ENCODE measurements at regions not wholly inside any gene's neighbourhood (a gene's known extent, or its start where the extent isn't known, plus 50 kb on each side); places are given as distances from the start of the nearest gene placed in this dataset.

- Histone ChIP-seq H3K27ac (no peak overlapping the region), H4K20me1 (ENCODE audit: insufficient read depth) (no peaks in the 10 kb centered on the region), H3K4me2 (no peak overlapping the region), H3K4me1 (ENCODE audit: low read depth, poor library complexity, severe bottlenecking) (no peaks in the 10 kb centered on the region), H3K36me3 (ENCODE audit: insufficient read depth) (no peaks in the 10 kb centered on the region), H3K9ac (no peak overlapping the region), H3K79me2 (ENCODE audit: insufficient read depth, low read depth) (no peaks in the 10 kb centered on the region), H3K27me3 (ENCODE audit: insufficient read depth, low read depth) (no peaks in the 10 kb centered on the region), H3K4me3 (IDR thresholded peaks at IDR 0.05; ENCODE audit: insufficient read depth, low read depth, low read length) (no peak overlapping the region), H2AFZ (ENCODE audit: low read depth) (no peak overlapping the region)
- no peak for TF ChIP-seq CTCF (conservative IDR thresholded peaks at IDR 0.05; ENCODE audit: low read depth, low read length)
Observed at GRCh38 chr5:73253047-73253660, 80.2 kb downstream of the TMEM174 start.

- no peak overlapping the region for H3K9ac ChIP-seq
- no peaks in the 10 kb centered on the region for H3K79me2 ChIP-seq (ENCODE audit: insufficient read depth, low read depth)
- H3K27ac ChIP-seq = no peak overlapping the region
- no peaks in the 10 kb centered on the region for H3K4me1 ChIP-seq (ENCODE audit: low read depth, poor library complexity, severe bottlenecking)
- no peak overlapping the region for H2AFZ ChIP-seq (ENCODE audit: low read depth)
- no peak for TF ChIP-seq CTCF (conservative IDR thresholded peaks at IDR 0.05; ENCODE audit: low read depth, low read length)
- no peaks in the 10 kb centered on the region for H4K20me1 ChIP-seq (ENCODE audit: insufficient read depth)
- H3K4me2 ChIP-seq = no peak overlapping the region
- no peaks in the 10 kb centered on the region for H3K36me3 ChIP-seq (ENCODE audit: insufficient read depth)
- H3K4me3 ChIP-seq (IDR thresholded peaks at IDR 0.05; ENCODE audit: insufficient read depth, low read depth, low read length) = no peak overlapping the region
- no peaks in the 10 kb centered on the region for H3K27me3 ChIP-seq (ENCODE audit: insufficient read depth, low read depth)
Observed at GRCh38 chr5:73250645-73251044, 77.7 kb downstream of the TMEM174 start.

GRCh38 chr5:73242735-73243134, 69.7 kb downstream of the TMEM174 start:
- H2AFZ ChIP-seq (ENCODE audit: low read depth) = no peak overlapping the region
- no peaks in the 10 kb centered on the region for H3K79me2 ChIP-seq (ENCODE audit: insufficient read depth, low read depth)
- no peak overlapping the region for H3K4me3 ChIP-seq (IDR thresholded peaks at IDR 0.05; ENCODE audit: insufficient read depth, low read depth, low read length)
- no peak overlapping the region for H3K27ac ChIP-seq
- no peaks in the 10 kb centered on the region for H3K27me3 ChIP-seq (ENCODE audit: insufficient read depth, low read depth)
- H3K9ac ChIP-seq = no peak overlapping the region
- TF ChIP-seq CTCF (conservative IDR thresholded peaks at IDR 0.05; ENCODE audit: low read depth, low read length) = no peak
- no peaks in the 10 kb centered on the region for H3K36me3 ChIP-seq (ENCODE audit: insufficient read depth)
- H3K4me2 ChIP-seq = no peak overlapping the region
- no peaks in the 10 kb centered on the region for H3K4me1 ChIP-seq (ENCODE audit: low read depth, poor library complexity, severe bottlenecking)
- H4K20me1 ChIP-seq (ENCODE audit: insufficient read depth) = no peaks in the 10 kb centered on the region

GRCh38 chr5:73238873-73239272, 65.9 kb downstream of the TMEM174 start:
- Histone ChIP-seq H3K4me3 (IDR thresholded peaks at IDR 0.05; ENCODE audit: insufficient read depth, low read depth, low read length) (no peak overlapping the region), H3K36me3 (ENCODE audit: insufficient read depth) (no peaks in the 10 kb centered on the region), H3K27me3 (ENCODE audit: insufficient read depth, low read depth) (no peaks in the 10 kb centered on the region), H3K9ac (no peak overlapping the region), H2AFZ (ENCODE audit: low read depth) (no peak overlapping the region), H3K27ac (no peak overlapping the region), H3K4me2 (no peak overlapping the region), H3K4me1 (ENCODE audit: low read depth, poor library complexity, severe bottlenecking) (no peaks in the 10 kb centered on the region), H3K79me2 (ENCODE audit: insufficient read depth, low read depth) (no peaks in the 10 kb centered on the region), H4K20me1 (ENCODE audit: insufficient read depth) (no peaks in the 10 kb centered on the region)
- no peak for TF ChIP-seq CTCF (conservative IDR thresholded peaks at IDR 0.05; ENCODE audit: low read depth, low read length)
